HCT116 (cell line): ENCODE measurements at regions not wholly inside any gene's neighbourhood (a gene's known extent, or its start where the extent isn't known, plus 50 kb on each side); places are given as distances from the start of the nearest gene placed in this dataset.

Experiments
- ATAC-seq: fragments of 200-7000 bp; cut with Tn5 transposase; 2 replicates; pipeline ENCODE4 v1.9.1; 2020; ENCODE audit warnings: mild to moderate bottlenecking, moderate library complexity
- BruUV-seq: library from RNA; stranded (reverse); fragments of 400-500 nt; replicated peaks from 2 replicates; lab custom pipeline; 2021; lab: Mats Ljungman, UMichigan
- CTCF ChIA-PET: fragments of 300-600 bp; sonication (Branson Sonifier 250); formaldehyde crosslinking; loops from one replicate; lab custom pipeline; 2021; ENCODE audit warnings: antibody characterized with exemption; lab: Charles Lee
- POLR2A ChIA-PET: fragments of 300-600, 350-600 bp; sonication (Branson Sonifier 250); formaldehyde crosslinking; loops from one replicate; lab custom pipeline; 2021; ENCODE audit warnings: antibody characterized with exemption; lab: Charles Lee
- RAD21 ChIA-PET, 2 experiments: fragments of 300-600 bp; sonication (Branson Sonifier 250); formaldehyde crosslinking; loops; one replicate each; lab custom pipeline; 2023; ENCODE audit warnings: low total read pairs in 2 of 2; ENCODE audit not compliant: uncharacterized antibody in 2 of 2, unreplicated experiment in 2 of 2, low non-redundant PET in 1 of 2; lab: Charles Lee
- DNase-seq: peaks from one replicate; pipeline ENCODE4 v3.0.0-alpha.2; 2010; ENCODE audit warnings: low read depth, low spot score
- H2AFZ ChIP-seq: fragments of 200-600 bp; shearing (Covaris generic), sonication (generic); 2 replicates; pipeline ENCODE4 v1.6.1; 2017; ENCODE audit warnings: low read depth, mixed run types, mixed read lengths, antibody characterized with exemption, low read length; ENCODE audit not compliant: poor library complexity, severe bottlenecking
- H3K27ac ChIP-seq: 2 replicates; pipeline ENCODE4 v1.5.1; 2012; ENCODE audit warnings: low read depth, low read length
- H3K27me3 ChIP-seq: fragments of 200-600 bp; sonication (generic); 2 replicates; pipeline ENCODE4 v1.6.1; 2016; ENCODE audit warnings: mixed run types, low read length, mixed read lengths; ENCODE audit not compliant: insufficient read depth
- H3K36me3 ChIP-seq, 2 experiments: fragments of 200-500 bp in 1 of 2; fragments of 200-600 bp in 1 of 2; sonication (Bioruptor generic) in 1 of 2; sonication (generic) in 1 of 2; 2 replicates each; pipeline versions ENCODE4 v1.5.1 to v1.6.1; 2014 to 2016; ENCODE audit warnings: low read length in 2 of 2, inconsistent platforms in 1 of 2, mixed read lengths in 1 of 2, mixed run types in 1 of 2; ENCODE audit not compliant: insufficient read depth in 2 of 2, control insufficient read depth in 1 of 2
- H3K4me1 ChIP-seq, 2 experiments: fragments of 200-600 bp in 1 of 2; sonication (generic) in 1 of 2; 2 replicates each; pipeline versions ENCODE4 v1.5.1 to v1.6.1; 2012 to 2017; ENCODE audit warnings: low read length in 2 of 2, inconsistent platforms in 1 of 2, mild to moderate bottlenecking in 1 of 2, mixed read lengths in 1 of 2, mixed run types in 1 of 2, moderate library complexity in 1 of 2; ENCODE audit not compliant: insufficient read depth in 2 of 2, control insufficient read depth in 1 of 2
- H3K4me2 ChIP-seq: fragments of 200-600 bp; sonication (generic); 2 replicates; pipeline ENCODE4 v1.6.1; 2017; ENCODE audit warnings: mixed run types, low read length, mixed read lengths
- H3K4me3 ChIP-seq, 2 experiments: fragments of 200-600 bp in 1 of 2; sonication (generic) in 1 of 2; replicated peaks in 1 of 2; 2 replicates each; pipeline ENCODE4 v1.5.1; 2011 to 2016; ENCODE audit warnings: low read length in 2 of 2, control low read depth in 1 of 2, low read depth in 1 of 2, mild to moderate bottlenecking in 1 of 2, mixed read lengths in 1 of 2, mixed run types in 1 of 2
- H3K79me2 ChIP-seq: fragments of 200-600 bp; sonication (generic); 2 replicates; pipeline ENCODE4 v1.6.1; 2017; ENCODE audit warnings: mild to moderate bottlenecking, mixed run types, low read length, moderate library complexity, mixed read lengths; ENCODE audit not compliant: insufficient read depth
- H3K9ac ChIP-seq: fragments of 200-600 bp; sonication (generic); 2 replicates; pipeline ENCODE4 v1.6.1; 2016; ENCODE audit warnings: low read length, mixed read lengths
- H3K9me2 ChIP-seq: fragments of 200-600 bp; sonication (generic), shearing (Covaris generic); 2 replicates; pipeline ENCODE4 v1.6.1; 2017; ENCODE audit warnings: mixed run types, mild to moderate bottlenecking, moderate library complexity; ENCODE audit not compliant: insufficient read depth
- H3K9me3 ChIP-seq, 2 experiments: fragments of 200-500 bp in 1 of 2; fragments of 200-600 bp in 1 of 2; sonication (Bioruptor generic) in 1 of 2; sonication (generic) in 1 of 2; 2 replicates each; pipeline ENCODE4 v1.6.1; 2014 to 2017; ENCODE audit warnings: low read length in 2 of 2, mixed read lengths in 2 of 2, inconsistent platforms in 1 of 2, low read depth in 1 of 2, mild to moderate bottlenecking in 1 of 2, mixed run types in 1 of 2, moderate library complexity in 1 of 2; ENCODE audit not compliant: control insufficient read depth in 1 of 2, insufficient read depth in 1 of 2
- H4K20me1 ChIP-seq: fragments of 200-600 bp; sonication (generic), shearing (Covaris generic); 2 replicates; pipeline ENCODE4 v1.6.1; 2017; ENCODE audit warnings: mixed run types, mild to moderate bottlenecking, moderate library complexity; ENCODE audit not compliant: insufficient read depth
- ELF1 ChIP-seq: IDR thresholded peaks from 2 replicates; pipeline ENCODE4 v1.6.1; 2012; ENCODE audit warnings: low read depth, borderline replicate concordance
- EZH2phosphoT487 ChIP-seq: fragments of 200-600 bp; IDR thresholded peaks from 2 replicates; pipeline ENCODE4 v1.6.1; 2018; ENCODE audit warnings: antibody characterized with exemption, borderline replicate concordance
- POLR2AphosphoS5 ChIP-seq: IDR thresholded peaks from 2 replicates; pipeline ENCODE4 v1.6.1; 2011; ENCODE audit warnings: mild to moderate bottlenecking, low read depth, low read length, moderate library complexity
- SP1 ChIP-seq: IDR thresholded peaks from 2 replicates; pipeline ENCODE4 v1.6.1; 2012; ENCODE audit warnings: low read depth
- SRF ChIP-seq: IDR thresholded peaks from 2 replicates; pipeline ENCODE4 v1.6.1; 2012; ENCODE audit warnings: low read depth
- TCF7L2 ChIP-seq: IDR thresholded peaks from 2 replicates; pipeline ENCODE4 v1.7.0; 2011; ENCODE audit warnings: borderline replicate concordance, inconsistent platforms; ENCODE audit not compliant: insufficient read depth, insufficient read length; ENCODE audit errors: extremely low read depth
- YY1 ChIP-seq: IDR thresholded peaks from 2 replicates; pipeline ENCODE4 v1.6.1; 2011; ENCODE audit warnings: low read length, low read depth, moderate library complexity, mild to moderate bottlenecking; ENCODE audit not compliant: insufficient replicate concordance; ENCODE audit errors: extremely low read depth
- ZBTB33 ChIP-seq: IDR thresholded peaks from 2 replicates; pipeline ENCODE4 v1.6.1; 2011; ENCODE audit warnings: mild to moderate bottlenecking, low read length, moderate library complexity; ENCODE audit not compliant: insufficient replicate concordance; ENCODE audit errors: extremely low read depth
- intact Hi-C: fragments of 100-400 bp; cut with micrococcal nuclease; formaldehyde crosslinking; loops from 2 replicates; pipeline ENCODE4 v1.10.0; 2022
- TF ChIP-seq, protein P1 (sequence below): IDR thresholded peaks from 2 replicates; pipeline ENCODE4 v1.6.1; 2012

DNA sequence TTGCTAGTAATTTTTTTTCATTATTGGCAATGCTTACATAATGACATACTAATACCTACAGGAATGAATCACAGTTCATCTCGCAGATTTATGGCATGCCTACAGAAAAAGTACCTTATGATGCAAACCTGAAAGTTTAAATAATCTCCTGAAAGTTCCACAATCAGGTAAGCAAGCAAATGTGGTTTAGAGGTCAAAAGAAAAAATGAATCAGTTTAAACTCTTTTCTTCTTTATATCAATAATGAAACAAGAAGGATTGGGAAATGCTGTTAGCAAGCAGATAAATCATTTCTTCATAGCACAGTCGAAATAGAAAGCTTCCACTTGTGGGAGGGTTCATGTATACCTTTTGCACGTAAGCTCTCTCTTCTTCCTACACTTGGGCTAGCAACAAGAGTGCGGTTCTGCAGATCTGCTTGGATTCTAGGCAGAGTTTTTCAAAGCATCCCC is 53.7 kb upstream of the MTPN start:
- DNase-seq (no peak), ATAC-seq (no peak)
- ChIA-PET POLR2A (no interaction called here), CTCF (no interaction called here), RAD21 (no interaction called here)
- no peaks in the 10 kb centered on the region for H3K4me1 ChIP-seq
- H4K20me1 ChIP-seq, result no peaks in the 10 kb centered on the region
- no peak overlapping the region for H3K4me3 ChIP-seq
- intact Hi-C loops, result no loop called here
- no peak overlapping the region for H2AFZ ChIP-seq
- H3K27me3 ChIP-seq, result 0 out of 2 replicates have a peak, but pooled peaks cover 6% of the 10 kb centered on the region
- no peak overlapping the region for H3K9ac ChIP-seq
- TF ChIP-seq ELF1 (no peak), ZBTB33 (no peak), POLR2AphosphoS5 (no peak), TCF7L2 (no peak), SRF (no peak), EZH2phosphoT487 (no peak), SP1 (no peak), YY1 (no peak)
- TF ChIP-seq, protein P1, sequence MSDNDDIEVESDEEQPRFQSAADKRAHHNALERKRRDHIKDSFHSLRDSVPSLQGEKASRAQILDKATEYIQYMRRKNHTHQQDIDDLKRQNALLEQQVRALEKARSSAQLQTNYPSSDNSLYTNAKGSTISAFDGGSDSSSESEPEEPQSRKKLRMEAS, result no peak
- no peaks in the 10 kb centered on the region for H3K79me2 ChIP-seq
- no peaks in the 10 kb centered on the region for H3K9me2 ChIP-seq
- no TSS peak for BruUV-seq
- no peaks in the 10 kb centered on the region for H3K36me3 ChIP-seq
- no peak overlapping the region for H3K4me2 ChIP-seq
- no peaks in the 10 kb centered on the region for H3K9me3 ChIP-seq
- H3K27ac ChIP-seq, result no peak overlapping the region
